Osteocyte (in vitro differentiated cells): ENCODE measurements at regions not wholly inside any gene's neighbourhood (a gene's known extent, or its start where the extent isn't known, plus 50 kb on each side); places are given as distances from the start of the nearest gene placed in this dataset.

Source experiments
- DNase-seq: peaks from one replicate; pipeline ENCODE4 v3.0.0; 2021; ENCODE audit warnings: mixed read lengths; ENCODE audit not compliant: unreplicated experiment; ENCODE audit errors: extremely low spot score
- H3K27ac Mint-ChIP-seq: one replicate; pipeline ENCODE4 v1.8.0; 2021; ENCODE audit warnings: mild to moderate bottlenecking, mixed read lengths; ENCODE audit not compliant: unreplicated experiment
- H3K27me3 Mint-ChIP-seq: one replicate; pipeline ENCODE4 v1.8.0; 2021; ENCODE audit warnings: mixed read lengths; ENCODE audit not compliant: unreplicated experiment
- H3K36me3 Mint-ChIP-seq: one replicate; pipeline ENCODE4 v1.8.0; 2021; ENCODE audit warnings: mixed read lengths; ENCODE audit not compliant: unreplicated experiment
- H3K4me1 Mint-ChIP-seq: one replicate; pipeline ENCODE4 v1.8.0; 2021; ENCODE audit warnings: mixed read lengths; ENCODE audit not compliant: unreplicated experiment
- H3K4me3 Mint-ChIP-seq: one replicate; pipeline ENCODE4 v1.8.0; 2021; ENCODE audit warnings: mild to moderate bottlenecking, moderate library complexity, mixed read lengths; ENCODE audit not compliant: unreplicated experiment
- H3K9me3 Mint-ChIP-seq: one replicate; pipeline ENCODE4 v1.8.0; 2021; ENCODE audit warnings: mixed read lengths; ENCODE audit not compliant: unreplicated experiment
- CTCF ChIP-seq: fragments of 200-600 bp; sonication (generic); IDR thresholded peaks from 2 replicates; pipeline ENCODE4 v1.5.0; 2021; ENCODE audit warnings: antibody characterized with exemption, mild to moderate bottlenecking, moderate library complexity

GRCh38 chrX:63561425-63561824 is 210.3 kb upstream of the SPIN4 start:
- no peak for TF ChIP-seq CTCF
- Mint-ChIP-seq H3K36me3 (peaks cover 9% of the 10 kb centered on the region), H3K27ac (peak overlapping the region; percentile 52), H3K4me3 (peak overlapping the region; percentile 93), H3K4me1 (peaks cover 19% of the 10 kb centered on the region), H3K27me3 (no peaks in the 10 kb centered on the region), H3K9me3 (peaks cover 22% of the 10 kb centered on the region)
- no peak for DNase-seq

- Mint-ChIP-seq H3K27me3 (no peaks in the 10 kb centered on the region), H3K27ac (peak overlapping the region; percentile 92), H3K36me3 (peaks cover 9% of the 10 kb centered on the region), H3K9me3 (peaks cover 19% of the 10 kb centered on the region), H3K4me3 (peak overlapping the region; percentile 93), H3K4me1 (peaks cover 19% of the 10 kb centered on the region)
- peak; percentile 84 for DNase-seq
- no peak for TF ChIP-seq CTCF
Measured at GRCh38 chrX:63560601-63561218, 209.6 kb upstream of the SPIN4 start.

GRCh38 chrX:63551856-63552255 is 200.7 kb upstream of the SPIN4 start:
- Mint-ChIP-seq H3K4me1 (no peaks in the 10 kb centered on the region), H3K36me3 (peaks cover 13% of the 10 kb centered on the region), H3K4me3 (no peak overlapping the region), H3K27me3 (no peaks in the 10 kb centered on the region), H3K9me3 (peaks cover 38% of the 10 kb centered on the region), H3K27ac (no peak overlapping the region)
- DNase-seq, result no peak
- TF ChIP-seq CTCF, result no peak

- Mint-ChIP-seq H3K4me1 (no peaks in the 10 kb centered on the region), H3K27me3 (no peaks in the 10 kb centered on the region), H3K4me3 (no peak overlapping the region), H3K27ac (no peak overlapping the region), H3K36me3 (peaks cover 3% of the 10 kb centered on the region), H3K9me3 (peaks cover 58% of the 10 kb centered on the region)
- DNase-seq, result no peak
- no peak for TF ChIP-seq CTCF
Measured at GRCh38 chrX:63530654-63531053, 179.5 kb upstream of the SPIN4 start.

GRCh38 chrX:63529961-63530360 is 178.8 kb upstream of the SPIN4 start:
- TF ChIP-seq CTCF, result no peak
- H3K4me3 Mint-ChIP-seq, result no peak overlapping the region
- DNase-seq, result no peak
- H3K4me1 Mint-ChIP-seq, result no peaks in the 10 kb centered on the region
- peaks cover 3% of the 10 kb centered on the region for H3K36me3 Mint-ChIP-seq
- no peak overlapping the region for H3K27ac Mint-ChIP-seq
- peaks cover 56% of the 10 kb centered on the region for H3K9me3 Mint-ChIP-seq
- H3K27me3 Mint-ChIP-seq, result no peaks in the 10 kb centered on the region
